ENCODE measurements at regions not wholly inside any gene's neighbourhood (a gene's known extent, or its start where the extent isn't known, plus 50 kb on each side); places are given as distances from the start of the nearest gene placed in this dataset.

DNA sequence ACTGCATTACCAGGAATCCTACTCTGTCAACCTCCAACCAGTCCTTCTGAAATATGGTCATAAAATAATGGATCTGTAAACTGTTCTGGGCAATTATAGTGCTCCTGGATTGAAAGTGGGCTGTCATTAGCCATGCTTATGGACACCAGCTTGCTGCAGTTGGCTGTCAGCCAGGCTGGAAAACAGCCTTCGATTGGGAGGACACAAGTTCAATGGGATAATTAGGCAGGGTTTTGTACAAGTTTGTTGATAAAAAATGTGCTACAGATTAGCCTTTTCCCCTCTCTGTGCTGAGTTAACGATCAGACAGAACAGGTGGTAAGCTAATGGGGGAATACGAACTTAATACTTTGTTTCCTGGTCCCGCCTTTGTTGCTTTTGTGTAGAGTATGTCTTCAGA, 413.9 kb downstream of the DUSP10 start:
- Histone ChIP-seq H3K9ac (no peak overlapping the region), H3K9me2 (no peaks in the 10 kb centered on the region), H3K9me3 (peaks cover 18% of the 10 kb centered on the region), H3K36me3 (replicated peaks in 1 of 2; ENCODE audit: control insufficient read depth in 1 of 2, insufficient read depth in 2 of 2, low read length in 1 of 2) (peaks cover 0 to 6% of the 10 kb centered on the region in 2 experiments), H3K4me3 (ENCODE audit: low read depth in 2 of 2, low read length in 1 of 2) (no peak overlapping the region), H3K27ac (ENCODE audit: low read depth in 2 of 2, low read length in 1 of 2) (peak overlapping the region in 1 of 2 experiments; percentile 81; a peak in 2 of 4 replicates), H3K4me2 (no peak overlapping the region), H3K27me3 (ENCODE audit: insufficient read depth) (no peaks in the 10 kb centered on the region), H2AFZ (ENCODE audit: low read depth) (no peak overlapping the region), H3K4me1 (ENCODE audit: control insufficient read depth in 1 of 2, insufficient read depth in 2 of 2, low read depth in 1 of 2, low read length in 1 of 2) (peaks cover 0 to 6% of the 10 kb centered on the region in 2 experiments; a peak in 2 of 4 replicates), H4K20me1 (ENCODE audit: insufficient read depth) (no peaks in the 10 kb centered on the region), H3F3A (replicated peaks; ENCODE audit: insufficient read depth) (no peaks in the 10 kb centered on the region), H3K79me2 (ENCODE audit: insufficient read depth) (no peaks in the 10 kb centered on the region)
- DNase-seq, result peak; percentile 50
- CTCF ChIA-PET, result interaction anchor here (1.0 to 2.1 kb wide), 2 partner anchors 64 to 1128 kb away, joined by 3 to 6 read pairs; no protein-coding TSS in a partner anchor
- POLR2A ChIA-PET, result no interaction called here
- TF ChIP-seq RAD21 (IDR thresholded peaks at IDR 0.05; ENCODE audit: low read length), result peak; percentile 18; the same call in 1 of the 2 replicates
- TF ChIP-seq EP300 (IDR thresholded peaks at IDR 0.05; ENCODE audit: borderline replicate concordance in 1 of 2, low read depth in 1 of 2, low read length in 1 of 2), result peak in 1 of 2 experiments; percentile 83; a peak in 2 of 4 replicates
- TF ChIP-seq JUND (IDR thresholded peaks at IDR 0.05), result no peak
- peak; percentile 55; the same call in 1 of the 2 replicates for TF ChIP-seq MXI1 (IDR thresholded peaks at IDR 0.05; ENCODE audit: low read depth, low read length)
- 0 out of 2 replicates have a peak, but pooled peaks have one; percentile 48 for TF ChIP-seq GATA2 (CRISPR knock-in tag; IDR thresholded peaks at IDR 0.05)
- peak; percentile 62 for TF ChIP-seq CHD2 (IDR thresholded peaks at IDR 0.05; ENCODE audit: low read length, partially characterized antibody)
- TF ChIP-seq, protein P1, sequence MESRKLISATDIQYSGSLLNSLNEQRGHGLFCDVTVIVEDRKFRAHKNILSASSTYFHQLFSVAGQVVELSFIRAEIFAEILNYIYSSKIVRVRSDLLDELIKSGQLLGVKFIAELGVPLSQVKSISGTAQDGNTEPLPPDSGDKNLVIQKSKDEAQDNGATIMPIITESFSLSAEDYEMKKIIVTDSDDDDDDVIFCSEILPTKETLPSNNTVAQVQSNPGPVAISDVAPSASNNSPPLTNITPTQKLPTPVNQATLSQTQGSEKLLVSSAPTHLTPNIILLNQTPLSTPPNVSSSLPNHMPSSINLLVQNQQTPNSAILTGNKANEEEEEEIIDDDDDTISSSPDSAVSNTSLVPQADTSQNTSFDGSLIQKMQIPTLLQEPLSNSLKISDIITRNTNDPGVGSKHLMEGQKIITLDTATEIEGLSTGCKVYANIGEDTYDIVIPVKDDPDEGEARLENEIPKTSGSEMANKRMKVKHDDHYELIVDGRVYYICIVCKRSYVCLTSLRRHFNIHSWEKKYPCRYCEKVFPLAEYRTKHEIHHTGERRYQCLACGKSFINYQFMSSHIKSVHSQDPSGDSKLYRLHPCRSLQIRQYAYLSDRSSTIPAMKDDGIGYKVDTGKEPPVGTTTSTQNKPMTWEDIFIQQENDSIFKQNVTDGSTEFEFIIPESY (IDR thresholded peaks at IDR 0.05; ENCODE audit: borderline replicate concordance, low read depth), result no peak
- TF ChIP-seq FOXJ3 (CRISPR knock-in tag; IDR thresholded peaks at IDR 0.05), result peak; percentile 62; the same call in 1 of the 2 replicates
- peak; percentile 11; the same call in 1 of the 2 replicates for TF ChIP-seq NFIC (IDR thresholded peaks at IDR 0.05; ENCODE audit: borderline replicate concordance)
- 65% methylated on average over 4 of the region's 4 CpGs for WGBS (ENCODE audit: low lambda C conversion rate)

DNA sequence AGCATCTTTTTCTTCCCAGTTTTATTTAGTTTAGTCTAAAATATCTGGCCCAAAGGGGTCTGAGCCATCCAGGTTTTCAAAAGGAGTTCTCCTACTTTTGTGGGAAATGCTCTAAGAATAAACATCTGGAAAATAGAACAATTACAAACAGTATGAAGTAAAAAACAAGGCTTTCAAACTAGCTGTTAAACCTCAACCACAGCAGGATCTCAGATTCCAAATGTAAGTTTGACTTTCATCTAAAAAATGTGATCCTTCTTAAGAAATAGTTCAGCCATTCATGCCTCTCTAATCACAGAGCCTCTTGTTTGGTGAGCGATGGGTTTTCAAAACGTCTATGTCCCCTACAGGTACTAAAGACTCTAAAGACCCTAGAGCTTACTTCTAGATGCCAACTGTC, 413.5 kb downstream of the DUSP10 start:
- H3K9me2 ChIP-seq, result no peaks in the 10 kb centered on the region
- no peaks in the 10 kb centered on the region for H3K79me2 ChIP-seq (ENCODE audit: insufficient read depth)
- CTCF ChIA-PET, result interaction anchor here (1.2 to 2.1 kb wide), 2 partner anchors 65 to 125 kb away, joined by 3 to 6 read pairs; no protein-coding TSS in a partner anchor
- H3K4me2 ChIP-seq, result no peak overlapping the region
- H3K9me3 ChIP-seq, result peaks cover 18% of the 10 kb centered on the region
- peaks cover 0 to 6% of the 10 kb centered on the region in 2 experiments for H3K36me3 ChIP-seq (replicated peaks in 1 of 2; ENCODE audit: control insufficient read depth in 1 of 2, insufficient read depth in 2 of 2, low read length in 1 of 2)
- no peak overlapping the region for H3K9ac ChIP-seq
- no peak for DNase-seq
- no peaks in the 10 kb centered on the region for H3K27me3 ChIP-seq (ENCODE audit: insufficient read depth)
- no peaks in the 10 kb centered on the region for H3F3A ChIP-seq (replicated peaks; ENCODE audit: insufficient read depth)
- H3K27ac ChIP-seq (ENCODE audit: low read depth in 2 of 2, low read length in 1 of 2), result peak overlapping the region in 1 of 2 experiments; percentile 81; a peak in 2 of 4 replicates
- POLR2A ChIA-PET, result no interaction called here
- peaks cover 0 to 6% of the 10 kb centered on the region in 2 experiments; a peak in 2 of 4 replicates for H3K4me1 ChIP-seq (ENCODE audit: control insufficient read depth in 1 of 2, insufficient read depth in 2 of 2, low read depth in 1 of 2, low read length in 1 of 2)
- no peak overlapping the region for H2AFZ ChIP-seq (ENCODE audit: low read depth)
- H3K4me3 ChIP-seq (ENCODE audit: low read depth in 2 of 2, low read length in 1 of 2), result no peak overlapping the region
- TF ChIP-seq POLR2AphosphoS5 (IDR thresholded peaks at IDR 0.05; ENCODE audit: low read depth, low read length) (no peak), GATA2 (CRISPR knock-in tag; IDR thresholded peaks at IDR 0.05) (no peak), RAD21 (IDR thresholded peaks at IDR 0.05; ENCODE audit: low read length) (no peak), FOXM1 (IDR thresholded peaks at IDR 0.05; ENCODE audit: low read depth) (no peak), EP300 (IDR thresholded peaks at IDR 0.05; ENCODE audit: borderline replicate concordance in 1 of 2, low read depth in 1 of 2, low read length in 1 of 2) (no peak), FOSL2 (IDR thresholded peaks at IDR 0.05; ENCODE audit: borderline replicate concordance, low read depth) (no peak), SMC3 (IDR thresholded peaks at IDR 0.05; ENCODE audit: low read depth, low read length) (no peak)
- TF ChIP-seq, protein P2, sequence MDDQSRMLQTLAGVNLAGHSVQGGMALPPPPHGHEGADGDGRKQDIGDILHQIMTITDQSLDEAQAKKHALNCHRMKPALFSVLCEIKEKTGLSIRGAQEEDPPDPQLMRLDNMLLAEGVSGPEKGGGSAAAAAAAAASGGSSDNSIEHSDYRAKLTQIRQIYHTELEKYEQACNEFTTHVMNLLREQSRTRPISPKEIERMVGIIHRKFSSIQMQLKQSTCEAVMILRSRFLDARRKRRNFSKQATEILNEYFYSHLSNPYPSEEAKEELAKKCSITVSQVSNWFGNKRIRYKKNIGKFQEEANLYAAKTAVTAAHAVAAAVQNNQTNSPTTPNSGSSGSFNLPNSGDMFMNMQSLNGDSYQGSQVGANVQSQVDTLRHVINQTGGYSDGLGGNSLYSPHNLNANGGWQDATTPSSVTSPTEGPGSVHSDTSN (IDR thresholded peaks at IDR 0.05), result no peak
- TF ChIP-seq, protein P3, sequence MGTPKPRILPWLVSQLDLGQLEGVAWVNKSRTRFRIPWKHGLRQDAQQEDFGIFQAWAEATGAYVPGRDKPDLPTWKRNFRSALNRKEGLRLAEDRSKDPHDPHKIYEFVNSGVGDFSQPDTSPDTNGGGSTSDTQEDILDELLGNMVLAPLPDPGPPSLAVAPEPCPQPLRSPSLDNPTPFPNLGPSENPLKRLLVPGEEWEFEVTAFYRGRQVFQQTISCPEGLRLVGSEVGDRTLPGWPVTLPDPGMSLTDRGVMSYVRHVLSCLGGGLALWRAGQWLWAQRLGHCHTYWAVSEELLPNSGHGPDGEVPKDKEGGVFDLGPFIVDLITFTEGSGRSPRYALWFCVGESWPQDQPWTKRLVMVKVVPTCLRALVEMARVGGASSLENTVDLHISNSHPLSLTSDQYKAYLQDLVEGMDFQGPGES (IDR thresholded peaks at IDR 0.05; ENCODE audit: low read depth, low read length), result no peak
- TF ChIP-seq, protein P4, sequence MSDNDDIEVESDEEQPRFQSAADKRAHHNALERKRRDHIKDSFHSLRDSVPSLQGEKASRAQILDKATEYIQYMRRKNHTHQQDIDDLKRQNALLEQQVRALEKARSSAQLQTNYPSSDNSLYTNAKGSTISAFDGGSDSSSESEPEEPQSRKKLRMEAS (IDR thresholded peaks at IDR 0.05; ENCODE audit: low read depth), result no peak
- TF ChIP-seq, protein P5, sequence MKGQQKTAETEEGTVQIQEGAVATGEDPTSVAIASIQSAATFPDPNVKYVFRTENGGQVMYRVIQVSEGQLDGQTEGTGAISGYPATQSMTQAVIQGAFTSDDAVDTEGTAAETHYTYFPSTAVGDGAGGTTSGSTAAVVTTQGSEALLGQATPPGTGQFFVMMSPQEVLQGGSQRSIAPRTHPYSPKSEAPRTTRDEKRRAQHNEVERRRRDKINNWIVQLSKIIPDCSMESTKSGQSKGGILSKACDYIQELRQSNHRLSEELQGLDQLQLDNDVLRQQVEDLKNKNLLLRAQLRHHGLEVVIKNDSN (IDR thresholded peaks at IDR 0.05; ENCODE audit: borderline replicate concordance, low read depth), result no peak
- TF ChIP-seq, protein P6, sequence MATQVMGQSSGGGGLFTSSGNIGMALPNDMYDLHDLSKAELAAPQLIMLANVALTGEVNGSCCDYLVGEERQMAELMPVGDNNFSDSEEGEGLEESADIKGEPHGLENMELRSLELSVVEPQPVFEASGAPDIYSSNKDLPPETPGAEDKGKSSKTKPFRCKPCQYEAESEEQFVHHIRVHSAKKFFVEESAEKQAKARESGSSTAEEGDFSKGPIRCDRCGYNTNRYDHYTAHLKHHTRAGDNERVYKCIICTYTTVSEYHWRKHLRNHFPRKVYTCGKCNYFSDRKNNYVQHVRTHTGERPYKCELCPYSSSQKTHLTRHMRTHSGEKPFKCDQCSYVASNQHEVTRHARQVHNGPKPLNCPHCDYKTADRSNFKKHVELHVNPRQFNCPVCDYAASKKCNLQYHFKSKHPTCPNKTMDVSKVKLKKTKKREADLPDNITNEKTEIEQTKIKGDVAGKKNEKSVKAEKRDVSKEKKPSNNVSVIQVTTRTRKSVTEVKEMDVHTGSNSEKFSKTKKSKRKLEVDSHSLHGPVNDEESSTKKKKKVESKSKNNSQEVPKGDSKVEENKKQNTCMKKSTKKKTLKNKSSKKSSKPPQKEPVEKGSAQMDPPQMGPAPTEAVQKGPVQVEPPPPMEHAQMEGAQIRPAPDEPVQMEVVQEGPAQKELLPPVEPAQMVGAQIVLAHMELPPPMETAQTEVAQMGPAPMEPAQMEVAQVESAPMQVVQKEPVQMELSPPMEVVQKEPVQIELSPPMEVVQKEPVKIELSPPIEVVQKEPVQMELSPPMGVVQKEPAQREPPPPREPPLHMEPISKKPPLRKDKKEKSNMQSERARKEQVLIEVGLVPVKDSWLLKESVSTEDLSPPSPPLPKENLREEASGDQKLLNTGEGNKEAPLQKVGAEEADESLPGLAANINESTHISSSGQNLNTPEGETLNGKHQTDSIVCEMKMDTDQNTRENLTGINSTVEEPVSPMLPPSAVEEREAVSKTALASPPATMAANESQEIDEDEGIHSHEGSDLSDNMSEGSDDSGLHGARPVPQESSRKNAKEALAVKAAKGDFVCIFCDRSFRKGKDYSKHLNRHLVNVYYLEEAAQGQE (IDR thresholded peaks at IDR 0.05; ENCODE audit: low read depth, low read length), result no peak
- WGBS (ENCODE audit: low lambda C conversion rate), result 84% methylated on average over 2 of the region's 2 CpGs
- H4K20me1 ChIP-seq (ENCODE audit: insufficient read depth), result no peaks in the 10 kb centered on the region
